Vagina (tissue), 2 donors: ENCODE measurements at regions not wholly inside any gene's neighbourhood (a gene's known extent, or its start where the extent isn't known, plus 50 kb on each side); places are given as distances from the start of the nearest gene placed in this dataset.
"Not testable (repeated sequence)": the region's sequence is repeated elsewhere in the genome, so short reads cannot be mapped to it uniquely, and the experiment has no call there.

Experiments
- CTCF ChIP-seq, 3 experiments: fragments of 450-650 bp in 2 of 3; fragments of 200-600 bp in 1 of 3; sonication (generic) in 1 of 3; IDR thresholded peaks; one replicate each; pipeline ENCODE4 v1.5.1; 2017 to 2019; ENCODE audit warnings: antibody characterized with exemption in 3 of 3, mild to moderate bottlenecking in 2 of 3, moderate library complexity in 2 of 3
- POLR2AphosphoS5 ChIP-seq, 2 donors: sonication (generic); formaldehyde crosslinking; IDR thresholded peaks; one replicate each; pipeline ENCODE4 v1.9.0; 2017; ENCODE audit warnings: antibody characterized with exemption in 2 of 2, mild to moderate bottlenecking in 2 of 2, low read depth in 1 of 2; ENCODE audit not compliant: insufficient read depth in 1 of 2

GRCh38 chr15:84531223-84531622, 69.6 kb upstream of the ZSCAN2 start:
- not testable (repeated sequence) for TF ChIP-seq POLR2AphosphoS5 (IDR thresholded peaks at IDR 0.05; ENCODE audit: insufficient read depth in 1 of 2, low read depth in 1 of 2); CTCF (IDR thresholded peaks at IDR 0.05)
